ENCODE measurements at regions not wholly inside any gene's neighbourhood (a gene's known extent, or its start where the extent isn't known, plus 50 kb on each side); places are given as distances from the start of the nearest gene placed in this dataset.

GRCh38 chr18:45320724-45321123, 294.6 kb upstream of the SLC14A2 start:
- no peak for ATAC-seq
- no peak overlapping the region for H3K4me2 ChIP-seq (ENCODE audit: low read length)

More at GRCh38 chr18:45320724-45321123, 294.6 kb upstream of the SLC14A2 start:
- H4K20me1 ChIP-seq (ENCODE audit: insufficient read depth) = no peaks in the 10 kb centered on the region
- H3K9me2 ChIP-seq (ENCODE audit: insufficient read depth) = no peaks in the 10 kb centered on the region
- H3K27me3 ChIP-seq (ENCODE audit: insufficient read depth, low read length) = no peaks in the 10 kb centered on the region
- no peak for TF ChIP-seq ATF3 (IDR thresholded peaks at IDR 0.05)
- TF ChIP-seq ELF1 (IDR thresholded peaks at IDR 0.05; ENCODE audit: borderline replicate concordance, low read depth) = no peak
- no peak for TF ChIP-seq EZH2 (IDR thresholded peaks at IDR 0.05)
- TF ChIP-seq FOSL1 (IDR thresholded peaks at IDR 0.05; ENCODE audit: low read depth) = no peak
- TF ChIP-seq CEBPB (IDR thresholded peaks at IDR 0.05; ENCODE audit: low read depth) = no peak
- no peak for TF ChIP-seq SIN3A (IDR thresholded peaks at IDR 0.05; ENCODE audit: low read depth)
- TF ChIP-seq ZFX (IDR thresholded peaks at IDR 0.05) = no peak
- TF ChIP-seq RAD21 (IDR thresholded peaks at IDR 0.05; ENCODE audit: low read depth) = no peak
- TF ChIP-seq CTCF (IDR thresholded peaks at IDR 0.05 in 2 of 3, conservative IDR thresholded peaks at IDR 0.05 in 1 of 3; ENCODE audit: borderline replicate concordance in 1 of 3, insufficient read depth in 1 of 3, low read depth in 2 of 3, low read length in 2 of 3) = no peak
- TF ChIP-seq EGR1 (IDR thresholded peaks at IDR 0.05; ENCODE audit: low read depth) = no peak
- no peak for TF ChIP-seq SP1 (IDR thresholded peaks at IDR 0.05; ENCODE audit: low read depth)
- no peak for TF ChIP-seq TCF7L2 (IDR thresholded peaks at IDR 0.05; ENCODE audit: borderline replicate concordance, extremely low read depth, insufficient read depth, insufficient read length)
- no peak for TF ChIP-seq CBX3 (IDR thresholded peaks at IDR 0.05; ENCODE audit: low read depth)
- no peak for TF ChIP-seq SRF (IDR thresholded peaks at IDR 0.05; ENCODE audit: low read depth)
- TF ChIP-seq, protein P1, sequence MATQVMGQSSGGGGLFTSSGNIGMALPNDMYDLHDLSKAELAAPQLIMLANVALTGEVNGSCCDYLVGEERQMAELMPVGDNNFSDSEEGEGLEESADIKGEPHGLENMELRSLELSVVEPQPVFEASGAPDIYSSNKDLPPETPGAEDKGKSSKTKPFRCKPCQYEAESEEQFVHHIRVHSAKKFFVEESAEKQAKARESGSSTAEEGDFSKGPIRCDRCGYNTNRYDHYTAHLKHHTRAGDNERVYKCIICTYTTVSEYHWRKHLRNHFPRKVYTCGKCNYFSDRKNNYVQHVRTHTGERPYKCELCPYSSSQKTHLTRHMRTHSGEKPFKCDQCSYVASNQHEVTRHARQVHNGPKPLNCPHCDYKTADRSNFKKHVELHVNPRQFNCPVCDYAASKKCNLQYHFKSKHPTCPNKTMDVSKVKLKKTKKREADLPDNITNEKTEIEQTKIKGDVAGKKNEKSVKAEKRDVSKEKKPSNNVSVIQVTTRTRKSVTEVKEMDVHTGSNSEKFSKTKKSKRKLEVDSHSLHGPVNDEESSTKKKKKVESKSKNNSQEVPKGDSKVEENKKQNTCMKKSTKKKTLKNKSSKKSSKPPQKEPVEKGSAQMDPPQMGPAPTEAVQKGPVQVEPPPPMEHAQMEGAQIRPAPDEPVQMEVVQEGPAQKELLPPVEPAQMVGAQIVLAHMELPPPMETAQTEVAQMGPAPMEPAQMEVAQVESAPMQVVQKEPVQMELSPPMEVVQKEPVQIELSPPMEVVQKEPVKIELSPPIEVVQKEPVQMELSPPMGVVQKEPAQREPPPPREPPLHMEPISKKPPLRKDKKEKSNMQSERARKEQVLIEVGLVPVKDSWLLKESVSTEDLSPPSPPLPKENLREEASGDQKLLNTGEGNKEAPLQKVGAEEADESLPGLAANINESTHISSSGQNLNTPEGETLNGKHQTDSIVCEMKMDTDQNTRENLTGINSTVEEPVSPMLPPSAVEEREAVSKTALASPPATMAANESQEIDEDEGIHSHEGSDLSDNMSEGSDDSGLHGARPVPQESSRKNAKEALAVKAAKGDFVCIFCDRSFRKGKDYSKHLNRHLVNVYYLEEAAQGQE (IDR thresholded peaks at IDR 0.05; ENCODE audit: low read depth) = no peak
- no peak for TF ChIP-seq JUND (IDR thresholded peaks at IDR 0.05)
- no peaks in the 10 kb centered on the region for H3K4me1 ChIP-seq (ENCODE audit: control insufficient read depth in 1 of 2, insufficient read depth in 2 of 2, low read length in 2 of 2)
- H3K4me3 ChIP-seq (replicated peaks in 1 of 2; ENCODE audit: low read depth in 1 of 2, low read length in 2 of 2) = no peak overlapping the region
- no TSS peak for BruUV-seq (replicated peaks)
- no peak overlapping the region for H2AFZ ChIP-seq (ENCODE audit: low read depth, low read length, poor library complexity, severe bottlenecking)
- RAD21 ChIA-PET (ENCODE audit: low non-redundant PET in 1 of 2, low total read pairs in 2 of 2, uncharacterized antibody in 2 of 2, unreplicated experiment in 2 of 2) = no interaction called here
- CTCF ChIA-PET = no interaction called here
- H3K79me2 ChIP-seq (ENCODE audit: insufficient read depth, low read length) = no peaks in the 10 kb centered on the region
- POLR2A ChIA-PET = no interaction called here
- H3K9ac ChIP-seq (ENCODE audit: low read length) = no peak overlapping the region
- DNase-seq (ENCODE audit: low read depth, low spot score) = no peak
- no peak overlapping the region for H3K27ac ChIP-seq (ENCODE audit: low read depth, low read length)
- intact Hi-C loops (cut with micrococcal nuclease) = no loop called here
- no peaks in the 10 kb centered on the region for H3K9me3 ChIP-seq (ENCODE audit: control insufficient read depth in 1 of 2, insufficient read depth in 1 of 2, low read depth in 1 of 2, low read length in 2 of 2)
- H3K36me3 ChIP-seq (ENCODE audit: control insufficient read depth in 1 of 2, insufficient read depth in 2 of 2, low read length in 2 of 2) = no peaks in the 10 kb centered on the region
